ENCODE measurements at regions not wholly inside any gene's neighbourhood (a gene's known extent, or its start where the extent isn't known, plus 50 kb on each side); places are given as distances from the start of the nearest gene placed in this dataset.
A peak's percentile ranks its signal among the peaks of the same experiment; 100 is the strongest.
"Not testable (repeated sequence)": the region's sequence is repeated elsewhere in the genome, so short reads cannot be mapped to it uniquely, and the experiment has no call there.

- no peak overlapping the region for H3K27ac ChIP-seq
- no peak overlapping the region for H3K4me3 ChIP-seq
- in situ Hi-C loops (cut with MboI; ENCODE audit: low pct_unique_long_range_greater_than_20kb in 2 of 9, low sequenced_read_pairs in 9 of 9, unreplicated experiment in 9 of 9), result no loop called here
- peaks cover 0 to 3% of the 10 kb centered on the region in 2 donors for H3K4me1 ChIP-seq (replicated peaks in 1 of 2)
- no peak for ATAC-seq (replicated peaks in 6 of 8)
- WGBS, 10 experiments, result 18 to 100% (median 52%) methylated on average over 1 to 4 of the region's 8 CpGs; no CpG with 5 or more reads in 2 of the 10 experiments
Observed at GRCh38 chr5:62896121-62896893, 317.7 kb downstream of the LRRC70 start.

- no peak for ATAC-seq (replicated peaks in 6 of 8)
- Histone ChIP-seq H3K4me1 (replicated peaks in 1 of 2) (no peaks in the 10 kb centered on the region), H3K27ac (no peak overlapping the region), H3K4me3 (no peak overlapping the region)
- WGBS, 10 experiments, result 0 to 82% (median 26%) methylated on average over 2 to 5 of the region's 5 CpGs; no CpG with 5 or more reads in 2 of the 10 experiments
- in situ Hi-C loops (cut with MboI; ENCODE audit: low pct_unique_long_range_greater_than_20kb in 2 of 9, low sequenced_read_pairs in 9 of 9, unreplicated experiment in 9 of 9), result no loop called here
Observed at GRCh38 chr5:62886603-62887315, 308.1 kb downstream of the LRRC70 start.

- H3K4me3 ChIP-seq; H3K4me1 ChIP-seq (replicated peaks in 1 of 2); in situ Hi-C loops (cut with MboI; ENCODE audit: low pct_unique_long_range_greater_than_20kb in 2 of 9, low sequenced_read_pairs in 9 of 9, unreplicated experiment in 9 of 9); H3K27ac ChIP-seq; ATAC-seq (replicated peaks in 6 of 8): not testable (repeated sequence)
- 0 to 92% (median 43%) methylated on average over 1 to 4 of the region's 5 CpGs; no CpG with 5 or more reads in 6 of the 10 experiments for WGBS, 10 experiments
Observed at GRCh38 chr5:62837330-62837729, 258.7 kb downstream of the LRRC70 start.

- Histone ChIP-seq H3K4me1 (replicated peaks in 1 of 2) (no peaks in the 10 kb centered on the region), H3K27ac (no peak overlapping the region), H3K4me3 (no peak overlapping the region)
- 0 to 93% (median 51%) methylated on average over 1 to 2 of the region's 2 CpGs; no CpG with 5 or more reads in 2 of the 10 experiments for whole genome bisulfite sequencing, 10 experiments
- in situ Hi-C loops (cut with MboI; ENCODE audit: low pct_unique_long_range_greater_than_20kb in 2 of 9, low sequenced_read_pairs in 9 of 9, unreplicated experiment in 9 of 9), result no loop called here
- ATAC-seq (replicated peaks in 6 of 8), result no peak
Observed at GRCh38 chr5:62829604-62829986, 251.0 kb downstream of the LRRC70 start.

- ATAC-seq (replicated peaks in 6 of 8), result peak in 2 of 8 experiments; percentile 77 to 81
- H3K4me3 ChIP-seq, result no peak overlapping the region
- in situ Hi-C loops (cut with MboI; ENCODE audit: low pct_unique_long_range_greater_than_20kb in 2 of 9, low sequenced_read_pairs in 9 of 9, unreplicated experiment in 9 of 9), result no loop called here
- H3K27ac ChIP-seq, result no peak overlapping the region
- H3K4me1 ChIP-seq (replicated peaks in 1 of 2), result no peaks in the 10 kb centered on the region
- 0 to 80% (median 60%) methylated on average over 1 to 5 of the region's 5 CpGs; no CpG with 5 or more reads in 2 of the 10 experiments for WGBS, 10 experiments
Observed at GRCh38 chr5:62828742-62829603, 250.4 kb downstream of the LRRC70 start.

GRCh38 chr5:62825623-62826220 lies 247.1 kb downstream of the LRRC70 start:
- Histone ChIP-seq H3K4me3 (no peak overlapping the region), H3K4me1 (replicated peaks in 1 of 2) (no peaks in the 10 kb centered on the region), H3K27ac (no peak overlapping the region)
- in situ Hi-C loops (cut with MboI; ENCODE audit: low pct_unique_long_range_greater_than_20kb in 2 of 9, low sequenced_read_pairs in 9 of 9, unreplicated experiment in 9 of 9), result no loop called here
- ATAC-seq (replicated peaks in 6 of 8), result no peak
- 25 to 94% (median 77%) methylated on average over 2 to 5 of the region's 5 CpGs; no CpG with 5 or more reads in 2 of the 10 experiments for WGBS, 10 experiments

GRCh38 chr5:62824936-62825335 lies 246.3 kb downstream of the LRRC70 start:
- in situ Hi-C loops (cut with MboI; ENCODE audit: low pct_unique_long_range_greater_than_20kb in 2 of 9, low sequenced_read_pairs in 9 of 9, unreplicated experiment in 9 of 9), result no loop called here
- Histone ChIP-seq H3K27ac (no peak overlapping the region), H3K4me1 (replicated peaks in 1 of 2) (no peaks in the 10 kb centered on the region), H3K4me3 (no peak overlapping the region)
- ATAC-seq (replicated peaks in 6 of 8), result no peak
- 0 to 100% (median 60%) methylated on average over 1 to 3 of the region's 3 CpGs; no CpG with 5 or more reads in 1 of the 10 experiments for WGBS, 10 experiments

- 17 to 100% (median 48%) methylated on average over 1 to 4 of the region's 8 CpGs; no CpG with 5 or more reads in 6 of the 10 experiments for WGBS, 10 experiments
- in situ Hi-C loops (cut with MboI; ENCODE audit: low pct_unique_long_range_greater_than_20kb in 2 of 9, low sequenced_read_pairs in 9 of 9, unreplicated experiment in 9 of 9), result not testable (repeated sequence)
Observed at GRCh38 chr5:62817043-62817442, 238.4 kb downstream of the LRRC70 start.

GRCh38 chr5:62814991-62815390 lies 236.4 kb downstream of the LRRC70 start:
- in situ Hi-C loops (cut with MboI; ENCODE audit: low pct_unique_long_range_greater_than_20kb in 2 of 9, low sequenced_read_pairs in 9 of 9, unreplicated experiment in 9 of 9), result no loop called here

More at GRCh38 chr5:62817043-62817442, 238.4 kb downstream of the LRRC70 start:
- not testable (repeated sequence) for H3K27ac ChIP-seq; H3K4me3 ChIP-seq; ATAC-seq (replicated peaks in 6 of 8); H3K4me1 ChIP-seq (replicated peaks in 1 of 2)

GRCh38 chr5:62812621-62813255 lies 234.1 kb downstream of the LRRC70 start:
- no peaks in the 10 kb centered on the region for H3K4me1 ChIP-seq (replicated peaks in 1 of 2)
- no peak overlapping the region for H3K27ac ChIP-seq
- no peak overlapping the region for H3K4me3 ChIP-seq
- peak in 3 of 8 experiments; percentile 70 to 95 (median 78) for ATAC-seq (replicated peaks in 6 of 8)
- in situ Hi-C loops (cut with MboI; ENCODE audit: low pct_unique_long_range_greater_than_20kb in 2 of 9, low sequenced_read_pairs in 9 of 9, unreplicated experiment in 9 of 9), result no loop called here
- 0 to 100% (median 60%) methylated on average over 1 to 6 of the region's 6 CpGs for WGBS, 10 experiments

More at GRCh38 chr5:62814991-62815390, 236.4 kb downstream of the LRRC70 start:
- no peak for ATAC-seq (replicated peaks in 6 of 8)
- no peak overlapping the region for H3K27ac ChIP-seq
- H3K4me3 ChIP-seq, result no peak overlapping the region
- no peaks in the 10 kb centered on the region for H3K4me1 ChIP-seq (replicated peaks in 1 of 2)
- WGBS, 10 experiments, result 8 to 100% (median 51%) methylated on average over 1 to 2 of the region's 2 CpGs; no CpG with 5 or more reads in 2 of the 10 experiments

GRCh38 chr5:62804819-62805218 lies 226.2 kb downstream of the LRRC70 start:
- ATAC-seq (replicated peaks in 6 of 8); H3K4me1 ChIP-seq (replicated peaks in 1 of 2); in situ Hi-C loops (cut with MboI; ENCODE audit: low pct_unique_long_range_greater_than_20kb in 2 of 9, low sequenced_read_pairs in 9 of 9, unreplicated experiment in 9 of 9); H3K27ac ChIP-seq; H3K4me3 ChIP-seq: not testable (repeated sequence)
- 40 to 86% (median 73%) methylated on average over 1 to 5 of the region's 13 CpGs; no CpG with 5 or more reads in 7 of the 10 experiments for WGBS, 10 experiments

- Histone ChIP-seq H3K27ac (no peak overlapping the region), H3K4me3 (no peak overlapping the region), H3K4me1 (replicated peaks in 1 of 2) (no peaks in the 10 kb centered on the region)
- in situ Hi-C loops (cut with MboI; ENCODE audit: low pct_unique_long_range_greater_than_20kb in 2 of 9, low sequenced_read_pairs in 9 of 9, unreplicated experiment in 9 of 9), result loop anchor here in 3 of 9 experiments (25.0 kb wide), 1 partner anchor 334 kb away; no protein-coding TSS in a partner anchor
- ATAC-seq (replicated peaks in 6 of 8), result no peak
Observed at GRCh38 chr5:62795926-62796325, 217.3 kb downstream of the LRRC70 start.
